SH-SY5Y (cell line): ENCODE measurements at regions not wholly inside any gene's neighbourhood (a gene's known extent, or its start where the extent isn't known, plus 50 kb on each side); places are given as distances from the start of the nearest gene placed in this dataset.

Source experiments
- GATA2 ChIP-seq: IDR thresholded peaks from 2 replicates; pipeline ENCODE4 v1.6.1; 2011; ENCODE audit warnings: mild to moderate bottlenecking, low read depth, low read length
- GATA3 ChIP-seq: IDR thresholded peaks from 2 replicates; pipeline ENCODE4 v1.6.1; 2011; ENCODE audit warnings: low read depth, mild to moderate bottlenecking, low read length, moderate library complexity

- TF ChIP-seq GATA3 (no peak), GATA2 (no peak)
These were observed 341.6 kb upstream of the NT5C1B start for GRCh38 chr2:18930971-18931370.
